Upper lobe of left lung (tissue), 4 donors: ENCODE measurements at regions not wholly inside any gene's neighbourhood (a gene's known extent, or its start where the extent isn't known, plus 50 kb on each side); places are given as distances from the start of the nearest gene placed in this dataset.
"Not testable (repeated sequence)": the region's sequence is repeated elsewhere in the genome, so short reads cannot be mapped to it uniquely, and the experiment has no call there.

Experiments
- POLR2AphosphoS5 ChIP-seq, 2 donors: sonication (generic); formaldehyde crosslinking; IDR thresholded peaks; one replicate each; pipeline ENCODE4 v1.5.1; 2017; ENCODE audit warnings: antibody characterized with exemption in 2 of 2
- TF ChIP-seq, protein P1 (sequence below), 6 experiments: fragments of 450-650 bp in 4 of 6; fragments of 200-600 bp in 2 of 6; sonication (generic) in 2 of 6; IDR thresholded peaks; one replicate each; pipeline ENCODE4 v1.5.1; 2016 to 2019; ENCODE audit warnings: antibody characterized with exemption in 6 of 6

DNA sequence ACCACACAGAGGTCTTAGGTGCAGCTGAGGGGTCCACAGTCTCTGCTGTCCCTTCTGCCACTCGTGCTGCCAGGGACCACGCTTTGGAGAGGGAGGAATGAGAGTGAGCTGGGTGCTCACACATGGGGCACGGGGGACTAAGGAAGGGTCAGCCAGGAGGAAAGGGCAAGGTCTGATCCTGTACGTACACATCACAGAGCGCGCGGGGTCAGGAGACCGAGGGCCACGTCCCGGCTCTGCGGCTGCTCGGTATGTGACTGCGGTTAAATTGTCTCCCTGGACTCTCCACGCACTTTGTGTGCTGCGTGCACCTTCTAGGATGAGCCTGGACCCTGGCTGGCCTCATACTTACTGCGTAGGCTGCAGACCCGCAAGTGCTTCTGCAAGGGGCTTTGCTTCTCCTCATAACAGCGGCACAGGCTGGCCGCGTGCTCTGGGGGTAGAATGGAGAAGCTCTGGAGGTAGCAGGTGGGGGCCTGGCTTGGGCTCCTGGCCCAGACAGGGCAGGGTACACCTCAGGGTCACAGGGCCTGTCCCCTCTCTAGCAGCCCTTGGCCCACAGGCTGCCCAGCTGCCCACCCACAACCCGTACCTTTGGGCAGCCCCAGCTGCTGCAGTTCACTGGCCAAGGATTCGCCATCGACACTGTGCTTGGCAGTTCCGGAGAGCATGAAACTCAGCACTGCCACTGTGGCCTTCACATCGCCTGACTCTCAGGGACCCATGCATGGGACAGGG lies 136.3 kb downstream of the TBC1D2B start:
- TF ChIP-seq, protein P1, sequence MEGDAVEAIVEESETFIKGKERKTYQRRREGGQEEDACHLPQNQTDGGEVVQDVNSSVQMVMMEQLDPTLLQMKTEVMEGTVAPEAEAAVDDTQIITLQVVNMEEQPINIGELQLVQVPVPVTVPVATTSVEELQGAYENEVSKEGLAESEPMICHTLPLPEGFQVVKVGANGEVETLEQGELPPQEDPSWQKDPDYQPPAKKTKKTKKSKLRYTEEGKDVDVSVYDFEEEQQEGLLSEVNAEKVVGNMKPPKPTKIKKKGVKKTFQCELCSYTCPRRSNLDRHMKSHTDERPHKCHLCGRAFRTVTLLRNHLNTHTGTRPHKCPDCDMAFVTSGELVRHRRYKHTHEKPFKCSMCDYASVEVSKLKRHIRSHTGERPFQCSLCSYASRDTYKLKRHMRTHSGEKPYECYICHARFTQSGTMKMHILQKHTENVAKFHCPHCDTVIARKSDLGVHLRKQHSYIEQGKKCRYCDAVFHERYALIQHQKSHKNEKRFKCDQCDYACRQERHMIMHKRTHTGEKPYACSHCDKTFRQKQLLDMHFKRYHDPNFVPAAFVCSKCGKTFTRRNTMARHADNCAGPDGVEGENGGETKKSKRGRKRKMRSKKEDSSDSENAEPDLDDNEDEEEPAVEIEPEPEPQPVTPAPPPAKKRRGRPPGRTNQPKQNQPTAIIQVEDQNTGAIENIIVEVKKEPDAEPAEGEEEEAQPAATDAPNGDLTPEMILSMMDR (IDR thresholded peaks at IDR 0.05) = not testable (repeated sequence)
- not testable (repeated sequence) for TF ChIP-seq POLR2AphosphoS5 (IDR thresholded peaks at IDR 0.05)
